GM21619 (cell line): ENCODE measurements at regions not wholly inside any gene's neighbourhood (a gene's known extent, or its start where the extent isn't known, plus 50 kb on each side); places are given as distances from the start of the nearest gene placed in this dataset.
"Not testable (repeated sequence)": the region's sequence is repeated elsewhere in the genome, so short reads cannot be mapped to it uniquely, and the experiment has no call there.

Experiments
- ATAC-seq: cut with Tn5 transposase; IDR thresholded peaks from one replicate; pipeline ENCODE4 v1.9.1; 2021; ENCODE audit not compliant: unreplicated experiment

DNA sequence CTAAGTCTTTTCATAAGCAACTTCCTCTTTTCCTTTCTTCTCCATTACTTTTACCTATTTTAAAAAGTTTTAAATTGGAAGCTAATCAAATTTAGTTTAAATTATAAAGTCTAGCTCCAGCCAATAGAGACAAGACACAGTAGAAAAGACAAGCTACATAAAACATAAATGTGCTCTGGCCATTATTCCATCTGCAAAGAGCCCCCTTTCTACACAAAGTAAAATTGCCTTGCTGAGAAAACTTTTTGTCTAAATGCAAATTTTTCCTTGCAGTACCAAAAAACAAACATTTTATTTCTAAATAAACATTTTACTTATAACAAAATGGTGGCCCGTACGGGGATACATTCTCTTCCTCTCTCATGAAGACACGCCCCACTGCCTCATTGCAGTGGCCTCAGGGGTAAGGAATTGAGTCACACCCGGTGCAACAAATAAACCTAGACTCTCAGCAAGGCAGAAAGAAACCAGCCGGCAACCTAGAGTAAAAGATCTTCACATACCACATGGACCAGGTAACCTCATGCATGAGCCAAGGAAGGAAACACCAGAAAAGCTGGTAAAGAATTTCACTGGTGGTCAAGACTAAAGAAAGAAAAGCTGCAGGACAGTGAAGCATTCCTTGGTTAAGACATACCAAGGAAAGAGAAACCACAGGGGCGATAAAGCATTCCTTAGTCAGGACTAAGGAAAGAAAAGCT lies 71.6 kb upstream of the ZNF746 start:
- no peak for ATAC-seq

DNA sequence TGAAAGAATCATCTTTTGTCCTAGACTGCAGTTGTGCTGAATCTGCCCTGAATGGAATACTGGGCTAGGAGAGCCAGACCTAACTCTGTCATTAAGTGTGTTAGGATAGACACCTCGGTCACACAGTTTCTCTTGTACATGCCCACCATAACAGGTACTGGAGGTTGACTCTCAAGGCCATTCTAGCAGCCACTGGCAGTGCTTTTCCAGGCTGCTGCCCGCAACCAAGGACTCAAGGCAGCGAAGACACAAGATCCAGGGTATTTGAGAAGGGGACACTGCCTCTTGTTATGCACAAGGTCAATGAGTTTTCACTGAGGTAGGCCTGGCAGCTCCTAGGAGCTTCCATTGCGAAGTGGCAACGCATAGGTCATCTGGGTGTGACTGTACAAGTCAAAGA lies 70.6 kb upstream of the ZNF746 start:
- ATAC-seq, result no peak

DNA sequence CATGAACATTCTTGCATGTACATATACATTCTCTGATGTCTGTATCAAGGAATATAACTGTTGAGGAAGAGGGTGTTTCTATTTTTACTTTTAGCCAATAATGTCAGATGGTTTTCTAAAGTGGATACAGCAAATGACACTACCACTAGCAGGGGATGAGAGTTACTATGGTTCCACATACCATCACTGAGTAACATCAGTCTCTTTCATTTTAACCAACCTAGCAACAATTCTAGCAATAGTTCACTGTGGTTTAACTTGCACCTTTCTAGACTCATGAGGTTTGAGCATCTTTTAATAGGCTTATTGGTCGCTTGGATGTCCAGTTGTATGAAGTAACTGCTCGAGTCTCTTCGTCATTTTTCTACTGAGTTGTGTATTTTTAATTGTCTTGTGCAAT lies 68.5 kb upstream of the ZNF746 start:
- ATAC-seq, result no peak

DNA sequence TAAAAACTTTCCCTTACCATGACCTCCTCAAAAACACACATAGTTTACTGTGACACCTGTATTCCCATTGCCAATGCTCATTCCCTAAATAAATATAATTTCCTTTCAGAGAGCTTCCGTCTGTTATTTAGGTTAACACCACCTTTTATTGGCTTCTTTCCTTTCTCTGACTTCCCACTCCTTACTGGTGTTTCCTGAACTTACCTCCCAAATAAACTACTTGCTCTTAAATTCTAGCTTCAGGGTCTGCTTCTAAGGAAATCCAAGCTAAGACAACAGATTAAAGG lies 67.4 kb upstream of the ZNF746 start:
- ATAC-seq, result no peak

DNA sequence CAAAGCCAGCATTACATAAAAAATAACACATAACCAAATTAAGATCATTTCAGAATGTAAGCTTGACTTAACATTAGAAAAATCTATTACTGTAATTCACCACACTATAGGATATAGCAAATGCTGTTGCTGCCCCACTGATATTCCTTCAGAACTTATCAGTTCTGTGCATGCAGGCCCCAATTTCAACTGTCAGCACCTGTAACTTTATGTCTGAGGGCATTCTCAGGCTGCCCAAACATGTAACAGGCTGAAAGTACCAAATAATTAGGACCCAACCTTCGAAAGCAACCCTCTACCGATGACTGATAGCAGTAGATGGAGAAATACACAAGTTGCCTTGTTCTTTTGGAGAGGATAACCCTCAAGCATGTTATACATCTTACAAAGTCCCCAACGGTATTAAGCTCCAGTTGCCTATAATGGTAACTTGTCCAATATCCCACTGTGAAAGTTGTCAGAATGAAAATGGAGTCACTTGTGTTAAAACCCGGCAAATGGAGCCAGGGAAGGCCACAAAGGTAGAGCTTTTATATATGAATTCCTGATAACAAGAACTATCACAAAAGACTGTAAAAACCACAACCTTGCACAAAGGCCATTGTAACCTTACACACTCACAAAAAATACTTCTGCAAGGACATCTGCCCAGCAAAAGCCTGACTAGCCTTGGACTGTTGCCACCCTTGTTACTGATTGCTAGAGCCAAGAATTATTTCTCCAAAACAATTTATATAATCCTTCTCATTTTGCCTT lies 66.9 kb upstream of the ZNF746 start:
- ATAC-seq, result no peak

DNA sequence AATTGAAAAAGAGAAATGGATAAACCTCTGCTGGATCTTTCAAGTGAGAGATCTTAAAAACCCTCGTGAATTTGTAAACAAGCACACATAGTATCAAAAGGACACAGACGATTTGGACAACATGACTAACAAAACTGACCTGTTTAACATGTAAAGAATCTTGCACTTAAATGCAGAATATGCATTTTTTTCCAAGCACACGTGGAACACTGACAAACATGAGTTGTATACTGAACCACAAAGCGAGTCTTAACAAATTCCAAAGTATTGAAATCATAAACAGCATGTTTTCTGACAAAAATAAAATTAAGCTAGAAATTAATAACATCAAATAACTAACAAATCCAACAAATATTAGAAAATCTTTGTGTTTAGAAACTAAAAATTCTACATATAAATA lies 65.0 kb upstream of the ZNF746 start:
- no peak for ATAC-seq

DNA sequence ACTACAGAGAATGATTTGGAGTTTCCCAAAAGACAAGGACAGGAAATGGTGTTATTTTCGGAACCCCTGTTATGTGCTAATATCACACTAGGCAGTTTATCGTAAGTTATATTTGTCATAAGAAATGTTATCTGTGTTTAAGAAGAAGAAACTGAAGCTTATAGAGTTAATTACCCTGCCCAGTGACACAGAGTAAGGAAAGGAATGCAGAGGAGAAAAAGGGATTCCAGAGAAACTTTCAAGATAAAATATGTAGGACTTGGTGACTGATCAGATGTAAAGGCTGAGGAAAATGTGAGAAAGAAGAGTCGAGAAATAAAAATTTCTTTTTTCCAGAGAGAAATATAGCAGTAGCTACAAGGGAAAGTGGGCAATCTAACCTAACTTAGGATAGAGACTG lies 63.5 kb upstream of the ZNF746 start:
- ATAC-seq, result no peak

DNA sequence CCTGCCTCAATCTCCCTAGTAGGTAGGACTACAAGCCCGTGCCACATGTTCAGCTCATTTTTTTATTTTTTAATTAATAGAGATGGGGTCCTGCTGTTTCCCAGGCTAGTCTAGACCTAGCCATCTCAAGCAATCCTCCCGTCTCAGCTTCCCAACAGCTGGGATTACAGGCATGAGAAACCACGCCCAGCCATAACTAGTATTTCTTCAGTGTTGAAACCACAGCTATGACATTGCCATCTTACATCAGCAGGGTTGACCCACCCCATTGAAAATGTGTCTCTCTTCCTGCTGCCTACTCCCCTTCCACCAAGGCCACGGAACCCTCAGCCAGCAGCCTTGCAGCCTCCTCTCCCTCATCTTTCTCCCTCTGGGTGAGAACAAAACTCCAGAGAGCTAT lies 62.1 kb upstream of the ZNF746 start:
- ATAC-seq, result no peak

DNA sequence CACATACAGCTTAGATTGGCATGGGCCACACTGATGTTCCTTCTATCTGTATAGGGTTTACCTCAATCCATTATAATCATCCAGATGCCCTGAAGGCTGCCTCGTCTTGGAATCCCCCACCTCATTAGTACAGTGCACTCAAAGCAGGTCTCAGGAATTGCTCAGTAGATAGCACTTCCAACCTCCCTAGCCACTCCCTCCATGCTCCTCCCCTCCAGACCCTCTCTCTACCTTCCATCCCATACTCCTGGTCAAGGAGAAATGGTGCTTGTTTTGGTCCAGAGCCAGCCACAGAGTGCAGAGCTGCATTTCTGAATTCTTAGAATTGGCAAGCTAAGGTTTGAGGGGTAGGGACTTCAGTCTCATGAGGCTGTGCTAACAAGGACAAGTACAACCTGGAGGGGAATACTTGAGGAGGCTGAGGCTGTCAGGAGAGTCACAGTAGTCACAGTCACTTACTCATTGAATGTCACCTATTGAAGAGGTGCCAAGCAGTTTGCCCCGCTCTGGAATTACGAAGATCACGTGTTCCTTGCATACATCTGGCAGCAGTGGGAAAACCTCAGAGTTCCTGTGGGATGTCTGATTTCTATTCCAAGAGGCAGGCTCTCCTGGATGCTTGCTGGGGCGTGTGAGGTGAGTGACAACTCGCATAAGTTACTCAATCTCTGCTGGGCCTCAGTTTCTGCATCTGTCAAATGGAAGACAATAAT lies 60.7 kb upstream of the ZNF746 start:
- ATAC-seq, result no peak

DNA sequence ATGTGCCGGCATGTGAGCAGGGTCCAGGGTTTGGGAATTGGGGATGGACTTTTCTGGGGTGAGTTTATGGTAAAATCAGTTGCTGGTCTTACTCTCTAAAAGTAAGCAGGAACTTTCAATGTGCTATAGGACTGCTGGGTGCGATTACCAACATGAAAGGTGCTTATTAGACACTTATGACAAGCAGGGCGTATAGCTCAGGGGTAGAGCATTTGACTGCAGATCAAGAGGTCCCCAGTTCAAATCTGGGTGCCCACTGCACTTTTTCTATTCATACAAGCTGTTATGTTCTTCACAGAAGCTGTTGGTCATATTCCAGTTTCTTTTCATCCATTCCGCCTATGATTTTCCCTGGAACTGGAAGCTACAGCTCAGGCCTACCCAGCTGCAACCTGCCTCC lies 58.9 kb upstream of the ZNF746 start:
- ATAC-seq, result not testable (repeated sequence)

DNA sequence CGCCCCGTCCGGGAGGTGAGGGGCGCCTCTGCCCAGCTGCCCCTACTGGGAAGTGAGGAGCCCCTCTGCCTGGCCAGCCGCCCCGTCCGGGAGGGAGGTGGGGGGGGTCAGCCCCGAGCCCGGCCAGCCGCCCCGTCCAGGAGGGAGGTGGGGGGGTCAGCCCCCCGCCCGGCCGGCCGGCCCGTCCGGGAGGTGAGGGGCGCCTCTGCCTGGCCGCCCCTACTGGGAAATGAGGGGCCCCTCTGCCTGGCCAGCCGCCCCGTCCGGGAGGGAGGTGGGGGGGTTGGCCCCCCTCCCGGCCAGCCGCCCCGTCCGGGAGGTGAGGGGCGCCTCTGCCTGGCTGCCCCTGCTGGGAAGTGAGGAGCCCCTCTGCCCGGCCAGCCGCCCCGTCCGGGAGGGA lies 57.2 kb upstream of the ZNF746 start:
- not testable (repeated sequence) for ATAC-seq

DNA sequence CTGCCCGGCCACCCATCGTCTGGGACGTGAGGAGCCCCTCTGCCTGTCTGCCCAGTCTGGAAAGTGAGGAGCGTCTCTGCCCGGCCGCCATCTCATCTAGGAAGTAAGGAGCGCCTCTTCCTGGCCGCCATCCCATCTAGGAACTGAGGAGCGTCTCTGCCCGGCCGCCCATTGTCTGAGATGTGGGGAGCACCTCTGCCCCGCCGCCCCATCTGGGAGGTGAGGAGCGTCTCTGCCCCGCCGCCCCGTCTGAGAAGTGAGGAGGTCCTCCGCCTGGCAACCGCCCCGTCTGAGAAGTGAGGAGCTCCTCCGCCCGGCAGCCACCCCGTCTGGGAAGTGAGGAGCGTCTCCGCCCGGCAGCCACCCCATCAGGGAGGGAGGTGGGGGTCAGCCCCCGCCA lies 56.4 kb upstream of the ZNF746 start:
- ATAC-seq, result not testable (repeated sequence)

DNA sequence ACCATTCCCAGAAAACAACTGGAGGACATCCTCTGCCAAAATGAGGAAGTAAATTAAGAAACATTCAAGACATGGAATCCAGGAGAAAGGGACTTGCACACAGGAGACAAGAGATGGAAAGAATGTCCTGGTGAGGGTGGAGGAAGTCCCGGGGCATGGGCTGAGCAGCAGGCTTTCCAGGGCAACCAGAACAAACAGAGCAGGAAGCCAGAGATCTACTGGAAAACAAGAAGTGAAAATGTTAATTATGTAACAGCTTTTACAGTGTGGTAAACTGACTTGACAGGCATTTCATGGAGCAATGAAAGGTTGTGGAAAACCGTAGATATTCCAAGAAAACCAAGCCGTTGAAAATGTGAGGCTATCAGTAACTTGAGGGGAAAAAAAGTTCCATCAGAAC lies 55.2 kb upstream of the ZNF746 start:
- ATAC-seq, result no peak
